IMR-90 (cell line): ENCODE measurements at regions not wholly inside any gene's neighbourhood (a gene's known extent, or its start where the extent isn't known, plus 50 kb on each side); places are given as distances from the start of the nearest gene placed in this dataset.

ENCODE experiments used
- ATAC-seq: fragments of 200-7000 bp; cut with Tn5 transposase; 2 replicates; pipeline ENCODE4 v1.9.1; 2020; ENCODE audit warnings: low read depth, mild to moderate bottlenecking, moderate library complexity
- BruUV-seq: library from RNA; stranded (reverse); fragments of 400-500 nt; replicated peaks from 2 replicates; lab custom pipeline; 2021; lab: Mats Ljungman, UMichigan
- CTCF ChIA-PET: fragments of 300-600 bp; formaldehyde crosslinking; extraction: SDS; loops from one replicate; lab custom pipeline; 2021; ENCODE audit warnings: antibody characterized with exemption; lab: Yijun Ruan, JAX
- POLR2A ChIA-PET: fragments of 300-600 bp; sonication (Branson Sonifier 250); formaldehyde crosslinking; loops from one replicate; lab custom pipeline; 2022; ENCODE audit warnings: antibody characterized with exemption; ENCODE audit not compliant: unreplicated experiment; lab: Charles Lee
- DNase-seq: peaks from one replicate; pipeline ENCODE4 v3.0.0; 2013
- H2AFZ ChIP-seq: replicated peaks from 2 replicates; pipeline ENCODE3; 2013; ENCODE audit warnings: low read length, mild to moderate bottlenecking; ENCODE audit not compliant: poor library complexity
- H2AK5ac ChIP-seq: 2 replicates; pipeline ENCODE4 v1.6.1; 2013; ENCODE audit warnings: low read depth, low read length, inconsistent platforms
- H2AK9ac ChIP-seq: replicated peaks from 2 replicates; pipeline ENCODE3; 2013; ENCODE audit warnings: mild to moderate bottlenecking, low read depth, low read length, moderate library complexity; ENCODE audit not compliant: poor library complexity
- H2BK120ac ChIP-seq: 2 replicates; pipeline ENCODE4 v1.6.1; 2013; ENCODE audit warnings: low read depth, low read length, inconsistent platforms
- H2BK15ac ChIP-seq: 3 replicates; pipeline ENCODE4 v1.6.1; 2013; ENCODE audit warnings: low read depth, low read length, inconsistent platforms
- H2BK20ac ChIP-seq: 2 replicates; pipeline ENCODE4 v1.6.1; 2013; ENCODE audit warnings: low read depth, mild to moderate bottlenecking, inconsistent platforms, low read length, moderate library complexity
- H2BK5ac ChIP-seq: 2 replicates; pipeline ENCODE4 v1.6.1; 2013; ENCODE audit warnings: mild to moderate bottlenecking, low read depth, low read length, inconsistent platforms; ENCODE audit not compliant: poor library complexity, severe bottlenecking
- H3K14ac ChIP-seq: replicated peaks from 2 replicates; pipeline ENCODE4 v1.6.1; 2013; ENCODE audit warnings: low read depth, low read length, inconsistent platforms
- H3K18ac ChIP-seq: 2 replicates; pipeline ENCODE4 v1.6.1; 2013; ENCODE audit warnings: low read depth, low read length, control low read depth
- H3K23ac ChIP-seq: 2 replicates; pipeline ENCODE4 v1.6.1; 2013; ENCODE audit warnings: low read depth, low read length, inconsistent platforms
- H3K27ac ChIP-seq: 2 replicates; pipeline ENCODE4 v1.5.1; 2013; ENCODE audit warnings: mild to moderate bottlenecking, control low read depth, low read length; ENCODE audit not compliant: insufficient read depth
- H3K27me3 ChIP-seq: 2 replicates; pipeline ENCODE4 v1.6.1; 2013; ENCODE audit warnings: low read length; ENCODE audit not compliant: control insufficient read depth, insufficient read depth
- H3K36me3 ChIP-seq: 2 replicates; pipeline ENCODE4 v1.6.1; 2013; ENCODE audit warnings: low read length, mixed read lengths; ENCODE audit not compliant: control insufficient read depth, insufficient read depth
- H3K4ac ChIP-seq: 2 replicates; pipeline ENCODE4 v1.6.1; 2013; ENCODE audit warnings: low read depth, low read length, inconsistent platforms
- H3K4me1 ChIP-seq: 2 replicates; pipeline ENCODE4 v1.6.1; 2013; ENCODE audit warnings: low read length, mixed read lengths; ENCODE audit not compliant: control insufficient read depth, insufficient read depth
- H3K4me2 ChIP-seq: 2 replicates; pipeline ENCODE4 v1.6.1; 2013; ENCODE audit warnings: low read depth, mild to moderate bottlenecking, control low read depth, low read length, moderate library complexity
- H3K4me3 ChIP-seq: 2 replicates; pipeline ENCODE4 v1.5.1; 2013; ENCODE audit warnings: low read depth, mild to moderate bottlenecking, control low read depth, low read length, moderate library complexity; ENCODE audit not compliant: insufficient read depth
- H3K56ac ChIP-seq: 2 replicates; pipeline ENCODE4 v1.6.1; 2013; ENCODE audit warnings: low read length, inconsistent platforms; ENCODE audit not compliant: insufficient read depth; ENCODE audit errors: extremely low read depth
- H3K79me1 ChIP-seq, 2 experiments: 2 replicates each; pipeline ENCODE4 v1.6.1; 2013; ENCODE audit warnings: low read length in 2 of 2, inconsistent platforms in 1 of 2, low read depth in 1 of 2
- H3K9ac ChIP-seq: 2 replicates; pipeline ENCODE4 v1.6.1; 2013; ENCODE audit warnings: low read depth, low read length, control low read depth
- H3K9me1 ChIP-seq: 2 replicates; pipeline ENCODE4 v1.6.1; 2013; ENCODE audit warnings: low read length, inconsistent platforms; ENCODE audit not compliant: insufficient read depth
- H3K9me3 ChIP-seq: 2 replicates; pipeline ENCODE4 v1.6.1; 2013; ENCODE audit warnings: low read length; ENCODE audit not compliant: control insufficient read depth, insufficient read depth
- H4K20me1 ChIP-seq: 2 replicates; pipeline ENCODE4 v1.6.1; 2013; ENCODE audit warnings: low read length, inconsistent platforms; ENCODE audit not compliant: insufficient read depth
- H4K5ac ChIP-seq: 2 replicates; pipeline ENCODE4 v1.6.1; 2013; ENCODE audit warnings: mild to moderate bottlenecking, low read depth, low read length, control low read depth
- H4K8ac ChIP-seq, 2 experiments: 2 replicates each; pipeline ENCODE4 v1.6.1; 2013; ENCODE audit warnings: low read depth in 2 of 2, low read length in 2 of 2, control low read depth in 1 of 2, inconsistent platforms in 1 of 2
- H4K91ac ChIP-seq: 2 replicates; pipeline ENCODE4 v1.6.1; 2013; ENCODE audit warnings: low read depth, low read length, inconsistent platforms; ENCODE audit not compliant: insufficient read depth
- CEBPB ChIP-seq: IDR thresholded peaks from 2 replicates; pipeline ENCODE4 v1.6.1; 2012; ENCODE audit warnings: low read depth, low read length, improper control_type of control experiment
- RFX5 ChIP-seq: IDR thresholded peaks from 2 replicates; pipeline ENCODE4 v1.8.0; 2012; ENCODE audit warnings: low read depth, mild to moderate bottlenecking, low read length, moderate library complexity
- WGBS, 2 experiments: methylation state at CpG; one replicate each; pipeline versions ENCODE4 v1.1.5 to v1.1.7; 2013; ENCODE audit warnings: missing lambda C conversion rate in 2 of 2; ENCODE audit not compliant: insufficient read length in 1 of 2; ENCODE audit errors: extremely low coverage in 2 of 2; 5-methylcytosine and 5-hydroxymethylcytosine counted together
- dilution Hi-C: fragments of 300-500 bp; cut with HindIII; formaldehyde crosslinking; loops from one replicate; pipeline ENCODE4 v1.14.3; 2018; ENCODE audit warnings: low sequenced_read_pairs; ENCODE audit not compliant: unreplicated experiment
- in situ Hi-C: fragments of 300-500 bp; cut with MboI; formaldehyde crosslinking; loops from 3 replicates; pipeline ENCODE4 v1.14.3; 2019; ENCODE audit warnings: low sequenced_read_pairs, inconsistent platforms, mixed read lengths
- intact Hi-C: fragments of 100-400 bp; cut with micrococcal nuclease; formaldehyde crosslinking; loops from 2 replicates; pipeline ENCODE4 v1.10.0; 2022
- TF ChIP-seq, protein P1 (sequence below): fragments of 150-350 bp; IDR thresholded peaks from 2 replicates; pipeline ENCODE4 v1.6.1; 2017; ENCODE audit warnings: mild to moderate bottlenecking, antibody characterized with exemption, low read length, low read depth
- TF ChIP-seq, protein P2 (sequence below): fragments of 150-350 bp; IDR thresholded peaks from 2 replicates; pipeline ENCODE4 v1.6.1; 2016; ENCODE audit warnings: low read depth, mild to moderate bottlenecking, low read length, moderate library complexity, borderline replicate concordance

- no peak for ATAC-seq
- H3K4me1 ChIP-seq = no peaks in the 10 kb centered on the region; the same call in 1 of the 2 replicates
- no peaks in the 10 kb centered on the region for H3K9me1 ChIP-seq
- no peak overlapping the region for H4K91ac ChIP-seq
- H3K27me3 ChIP-seq = no peaks in the 10 kb centered on the region
- H4K5ac ChIP-seq = no peak overlapping the region
- no peak overlapping the region for H3K4ac ChIP-seq
- BruUV-seq = no TSS peak
- no peak overlapping the region for H2AK9ac ChIP-seq
- H4K20me1 ChIP-seq = no peaks in the 10 kb centered on the region
- H3K27ac ChIP-seq = no peak overlapping the region
- no peak overlapping the region for H3K18ac ChIP-seq
- no peak overlapping the region for H3K4me2 ChIP-seq
- no peaks in the 10 kb centered on the region for H3K79me1 ChIP-seq
- H2AK5ac ChIP-seq = no peak overlapping the region
- H3K23ac ChIP-seq = no peak overlapping the region
- no peak overlapping the region for H2BK15ac ChIP-seq
- no peaks in the 10 kb centered on the region for H3K36me3 ChIP-seq
- ChIA-PET CTCF (no interaction called here), POLR2A (no interaction called here)
- H3K9ac ChIP-seq = no peak overlapping the region
- H3K9me3 ChIP-seq = peaks cover 4% of the 10 kb centered on the region
- no peak overlapping the region for H3K4me3 ChIP-seq
- H2BK120ac ChIP-seq = no peak overlapping the region
- dilution Hi-C loops = no loop called here
- no peak overlapping the region for H4K8ac ChIP-seq
- no peak for DNase-seq
- no CpG with 5 or more reads among the region's 2 CpGs for WGBS, 2 experiments
- no peak overlapping the region for H3K14ac ChIP-seq
- no peak overlapping the region for H3K56ac ChIP-seq
- H2BK5ac ChIP-seq = no peak overlapping the region
- TF ChIP-seq, protein P1, sequence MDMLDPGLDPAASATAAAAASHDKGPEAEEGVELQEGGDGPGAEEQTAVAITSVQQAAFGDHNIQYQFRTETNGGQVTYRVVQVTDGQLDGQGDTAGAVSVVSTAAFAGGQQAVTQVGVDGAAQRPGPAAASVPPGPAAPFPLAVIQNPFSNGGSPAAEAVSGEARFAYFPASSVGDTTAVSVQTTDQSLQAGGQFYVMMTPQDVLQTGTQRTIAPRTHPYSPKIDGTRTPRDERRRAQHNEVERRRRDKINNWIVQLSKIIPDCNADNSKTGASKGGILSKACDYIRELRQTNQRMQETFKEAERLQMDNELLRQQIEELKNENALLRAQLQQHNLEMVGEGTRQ = no peak
- TF ChIP-seq CEBPB = no peak
- TF ChIP-seq, protein P2, sequence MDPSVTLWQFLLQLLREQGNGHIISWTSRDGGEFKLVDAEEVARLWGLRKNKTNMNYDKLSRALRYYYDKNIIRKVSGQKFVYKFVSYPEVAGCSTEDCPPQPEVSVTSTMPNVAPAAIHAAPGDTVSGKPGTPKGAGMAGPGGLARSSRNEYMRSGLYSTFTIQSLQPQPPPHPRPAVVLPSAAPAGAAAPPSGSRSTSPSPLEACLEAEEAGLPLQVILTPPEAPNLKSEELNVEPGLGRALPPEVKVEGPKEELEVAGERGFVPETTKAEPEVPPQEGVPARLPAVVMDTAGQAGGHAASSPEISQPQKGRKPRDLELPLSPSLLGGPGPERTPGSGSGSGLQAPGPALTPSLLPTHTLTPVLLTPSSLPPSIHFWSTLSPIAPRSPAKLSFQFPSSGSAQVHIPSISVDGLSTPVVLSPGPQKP = no peak
- no peak for TF ChIP-seq RFX5
- no peak overlapping the region for H2BK20ac ChIP-seq
- intact Hi-C loops = no loop called here
- H2AFZ ChIP-seq = no peak overlapping the region
- in situ Hi-C loops = no loop called here
These were observed 93.3 kb downstream of the OLFM4 start for GRCh38 chr13:53121919-53122318.
